C1 segment of cervical spinal cord (tissue), 14 donors: ENCODE measurements at regions not wholly inside any gene's neighbourhood (a gene's known extent, or its start where the extent isn't known, plus 50 kb on each side); places are given as distances from the start of the nearest gene placed in this dataset.

ENCODE experiments used
- DNase-seq, 14 donors: peaks; one replicate each; lab custom pipeline; 2025; lab: John Stamatoyannopoulos, UW

DNA sequence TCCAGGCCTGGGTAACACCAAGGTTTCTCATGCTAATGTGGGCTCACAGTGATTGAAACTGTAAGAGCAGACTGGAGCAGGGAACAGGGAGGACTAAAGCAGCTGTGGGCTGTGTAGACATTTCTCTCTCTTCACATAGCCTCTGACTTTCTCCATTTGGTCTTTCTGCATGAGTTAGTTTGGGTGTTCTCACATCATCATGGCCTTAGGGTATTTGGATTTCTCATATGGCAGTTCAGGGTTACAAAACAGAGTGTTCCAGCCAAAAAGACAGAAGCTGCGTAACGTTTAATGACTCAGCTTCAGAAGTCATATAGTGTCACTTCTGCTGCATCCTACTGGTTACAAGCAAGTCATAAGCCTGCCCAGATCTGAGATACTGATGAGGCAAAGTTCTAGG is 52.0 kb upstream of the OSBPL8 start:
- no peak for DNase-seq

DNA sequence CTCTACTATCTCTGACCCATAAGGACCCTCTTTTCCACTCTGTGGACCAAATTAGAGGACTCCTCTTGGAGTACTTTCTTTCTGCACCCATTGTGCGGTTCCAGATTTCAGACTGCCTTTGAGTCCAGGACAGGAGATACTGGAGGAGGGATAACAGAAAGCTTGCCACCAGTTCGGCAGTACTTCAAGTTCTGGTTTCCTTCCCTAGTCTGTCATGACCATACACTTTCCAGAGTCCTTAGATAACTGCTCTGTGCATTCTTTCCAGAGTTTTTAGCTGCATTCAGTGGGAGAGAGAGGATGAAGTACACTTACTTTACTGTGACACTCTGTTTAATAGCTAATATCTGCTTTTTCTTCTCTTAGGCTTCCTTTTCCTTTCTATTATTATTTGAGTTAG is 54.8 kb upstream of the OSBPL8 start:
- DNase-seq = no peak

DNA sequence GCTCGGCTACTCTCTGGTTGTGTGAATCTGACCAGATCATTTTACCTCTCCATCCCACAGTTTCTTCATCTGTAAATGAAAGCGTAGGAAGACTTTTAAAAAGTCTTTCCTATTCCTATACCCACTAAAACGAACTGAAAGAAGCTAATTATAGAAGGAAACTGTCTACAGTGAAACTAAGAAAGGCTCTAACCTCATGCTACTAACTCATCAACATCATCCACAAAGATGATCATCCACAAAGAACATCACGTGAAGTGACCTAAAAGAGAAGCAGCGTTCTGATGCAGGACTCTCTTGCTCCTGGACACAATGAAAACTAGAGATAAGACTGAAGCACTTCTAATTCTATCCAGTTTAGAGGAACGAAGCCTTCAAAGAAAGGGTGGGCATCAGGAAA is 58.5 kb upstream of the OSBPL8 start:
- no peak for DNase-seq

DNA sequence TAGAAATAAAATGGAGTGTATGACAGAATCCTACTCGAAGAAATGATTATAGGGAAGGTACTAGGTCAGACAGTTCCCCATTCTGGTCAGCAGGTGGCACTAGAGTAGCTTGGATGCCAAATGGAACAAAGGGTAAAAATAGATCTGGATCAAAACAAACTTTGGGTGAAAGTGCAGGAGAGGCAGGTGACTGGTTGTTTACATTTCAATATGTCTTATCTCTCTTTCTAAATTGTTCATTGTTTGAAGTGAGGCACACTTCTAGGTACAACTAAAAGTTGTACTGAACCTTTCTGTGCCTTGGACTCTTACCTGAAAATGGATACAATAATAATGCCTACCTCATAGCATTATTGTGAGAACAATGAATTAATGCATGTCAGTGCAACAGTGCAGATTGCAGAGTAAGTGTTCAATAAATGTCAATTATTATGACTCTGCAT is 62.0 kb upstream of the OSBPL8 start:
- peak in 8 of 14 donors; percentile 0 to 51 (median 15) for DNase-seq

DNA sequence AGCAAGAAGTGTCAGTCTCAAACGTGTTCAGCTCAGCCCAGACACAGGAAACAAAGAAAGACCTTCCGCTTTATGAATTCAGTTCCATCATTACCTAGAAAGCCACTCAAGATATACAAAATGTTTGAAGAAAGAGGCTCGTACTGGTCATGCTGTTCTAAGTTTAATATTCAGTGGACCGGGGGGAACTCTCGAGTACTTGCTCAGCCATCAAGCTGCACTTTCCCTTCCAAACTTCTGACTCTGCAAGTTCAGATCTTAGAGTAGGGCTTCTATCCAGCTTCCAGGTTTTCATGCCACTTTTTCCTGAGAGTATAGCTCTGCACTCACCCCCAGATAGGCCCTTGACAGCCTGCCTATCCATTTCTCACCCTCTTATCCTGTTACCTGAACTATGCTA is 62.8 kb upstream of the OSBPL8 start:
- no peak for DNase-seq

DNA sequence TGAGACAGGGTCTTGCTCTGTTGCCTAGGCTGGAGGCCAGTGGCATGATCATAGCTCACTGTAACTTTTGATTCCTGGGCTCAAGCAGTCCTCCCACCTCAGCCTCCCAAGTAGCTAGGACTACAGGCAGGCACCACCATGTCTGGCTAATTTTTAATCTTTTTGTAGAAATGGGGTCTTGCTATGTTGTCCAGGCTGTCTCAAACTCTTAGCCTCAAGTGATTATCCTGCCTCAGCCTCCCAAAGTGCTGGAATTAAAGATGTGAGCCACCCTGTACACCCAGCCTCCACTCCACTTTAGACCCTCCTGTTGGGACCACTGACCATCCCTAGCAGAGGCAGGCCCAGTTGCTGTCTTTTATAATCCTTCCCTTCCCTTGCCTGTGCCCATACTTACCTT is 63.3 kb upstream of the OSBPL8 start:
- no peak for DNase-seq

DNA sequence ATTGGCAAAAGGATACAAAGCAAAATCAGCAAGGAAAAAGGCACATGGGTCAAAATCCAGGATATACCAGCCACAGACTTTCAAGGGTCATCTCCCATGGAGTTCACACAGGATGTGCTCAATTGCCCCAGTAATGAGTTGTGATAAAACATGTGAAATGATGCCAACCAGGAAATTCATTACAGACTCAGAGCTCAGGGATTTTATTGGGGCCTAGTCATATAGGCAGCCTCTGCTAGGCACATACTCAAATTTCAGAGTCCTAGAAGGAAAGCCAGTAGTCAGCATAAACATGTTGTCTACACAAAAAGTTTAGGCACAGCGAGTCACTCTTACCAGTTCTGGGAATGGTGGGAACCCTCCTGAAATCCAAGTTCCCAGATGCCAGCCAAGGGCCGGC is 64.4 kb upstream of the OSBPL8 start:
- no peak for DNase-seq

DNA sequence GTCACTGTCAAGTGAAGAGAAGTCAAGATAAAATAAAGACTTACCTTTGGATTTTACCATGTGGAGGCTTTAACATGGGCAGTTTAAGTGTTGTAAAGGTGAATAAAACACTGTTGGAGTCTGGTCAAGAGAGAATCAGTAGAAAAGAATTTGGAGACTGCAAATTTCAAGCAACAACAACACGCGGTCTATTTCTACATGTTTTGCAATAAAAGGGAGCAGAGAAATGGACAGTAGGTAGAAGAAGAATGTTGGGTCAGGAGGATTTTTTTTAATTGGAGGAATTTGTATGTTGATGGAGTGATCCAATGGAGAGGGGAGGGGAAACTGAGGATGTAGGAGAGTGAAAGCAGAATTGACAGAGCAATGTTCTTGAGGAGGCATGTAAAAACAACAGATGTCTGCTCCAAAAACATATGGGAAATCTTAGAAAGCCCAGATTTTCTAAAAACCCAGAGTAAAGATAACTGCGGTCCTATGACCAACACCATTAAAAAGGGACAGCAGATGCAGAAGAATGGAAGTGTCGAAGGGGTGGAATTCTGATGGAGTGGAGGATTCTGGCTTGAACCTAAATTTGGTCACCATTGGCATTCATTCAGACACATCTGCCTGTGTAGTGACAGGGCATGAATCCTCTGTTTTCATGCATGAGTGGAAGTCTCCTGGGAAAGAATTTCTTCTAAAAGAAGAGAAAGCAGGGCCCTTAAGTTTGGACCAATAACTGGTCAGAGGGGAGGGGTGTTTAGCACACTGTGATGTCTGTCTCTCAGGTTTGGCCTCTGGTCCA is 68.0 kb upstream of the OSBPL8 start:
- DNase-seq = no peak

DNA sequence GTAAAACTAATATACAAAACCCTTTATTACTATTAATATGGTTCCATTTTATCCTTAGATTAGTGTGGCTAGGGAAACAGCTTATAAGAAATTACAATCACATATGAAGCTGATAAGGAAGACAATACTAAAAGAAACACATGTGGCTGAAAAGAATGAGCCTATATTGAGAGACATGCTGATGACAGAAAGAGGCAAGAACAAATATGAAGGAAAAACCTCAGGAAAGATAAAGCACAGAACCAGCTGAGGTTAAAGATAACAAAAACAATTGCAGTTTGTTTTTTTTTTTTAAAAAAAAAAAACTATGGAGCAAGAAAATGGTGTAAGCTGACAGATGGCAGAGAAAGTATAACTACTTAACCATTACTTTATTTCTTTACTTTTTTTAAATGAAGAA is 69.2 kb upstream of the OSBPL8 start:
- DNase-seq = no peak

DNA sequence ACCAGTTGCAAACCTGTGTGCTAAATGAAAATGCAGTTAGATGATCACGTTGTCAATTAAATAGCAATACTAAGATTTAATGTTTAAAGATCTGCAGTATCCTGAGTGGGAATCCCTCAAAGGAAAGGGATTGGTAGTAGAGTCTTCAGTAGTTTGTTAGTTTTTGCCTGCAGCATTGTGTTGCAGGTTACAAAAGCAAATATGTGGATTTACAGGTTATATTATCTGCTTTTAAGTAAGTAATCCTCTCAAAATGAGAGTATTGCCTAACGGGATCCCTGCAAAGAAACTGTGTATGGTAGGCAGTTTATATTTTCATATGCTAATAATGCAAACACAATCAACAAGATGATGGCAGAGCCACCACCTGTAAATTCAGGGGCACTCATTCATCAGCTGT is 72.2 kb upstream of the OSBPL8 start:
- no peak for DNase-seq

DNA sequence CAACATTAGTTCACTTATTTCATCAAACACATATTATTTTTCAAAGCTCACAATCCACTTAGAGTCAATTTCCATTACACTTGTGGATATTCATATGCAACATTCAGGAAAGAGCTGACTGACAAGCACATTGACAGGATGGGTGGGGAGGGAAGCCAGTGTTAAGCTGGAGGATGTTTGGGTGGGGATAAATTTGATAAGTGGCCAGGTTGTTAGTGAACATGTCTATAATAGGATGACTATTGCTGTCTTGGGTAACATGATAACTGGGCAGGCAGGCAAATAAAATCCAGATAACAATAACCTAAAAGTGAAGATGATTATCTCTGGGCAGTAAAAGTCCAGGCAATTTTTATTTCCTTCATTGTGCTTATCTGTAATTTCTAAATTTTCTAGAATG is 73.8 kb upstream of the OSBPL8 start:
- DNase-seq = no peak

DNA sequence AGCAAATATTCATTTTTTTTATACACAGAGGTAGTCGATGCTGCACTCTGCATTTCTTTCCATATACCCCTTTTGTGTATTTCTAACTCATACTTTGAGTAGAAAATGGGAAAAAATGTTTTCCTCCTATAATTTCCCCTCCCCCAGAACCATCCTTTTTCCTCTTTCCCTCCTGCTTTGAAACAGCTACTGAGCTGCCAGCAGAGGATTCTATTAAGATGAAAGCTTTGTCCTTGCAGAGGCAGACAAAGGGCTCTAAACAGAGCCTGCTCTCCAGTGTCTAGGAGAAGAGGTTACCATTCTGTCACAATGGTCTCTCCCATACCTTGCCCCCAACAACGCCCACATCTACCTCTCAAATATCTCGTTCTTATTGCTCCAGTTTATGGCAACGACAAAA is 74.6 kb upstream of the OSBPL8 start:
- no peak for DNase-seq

DNA sequence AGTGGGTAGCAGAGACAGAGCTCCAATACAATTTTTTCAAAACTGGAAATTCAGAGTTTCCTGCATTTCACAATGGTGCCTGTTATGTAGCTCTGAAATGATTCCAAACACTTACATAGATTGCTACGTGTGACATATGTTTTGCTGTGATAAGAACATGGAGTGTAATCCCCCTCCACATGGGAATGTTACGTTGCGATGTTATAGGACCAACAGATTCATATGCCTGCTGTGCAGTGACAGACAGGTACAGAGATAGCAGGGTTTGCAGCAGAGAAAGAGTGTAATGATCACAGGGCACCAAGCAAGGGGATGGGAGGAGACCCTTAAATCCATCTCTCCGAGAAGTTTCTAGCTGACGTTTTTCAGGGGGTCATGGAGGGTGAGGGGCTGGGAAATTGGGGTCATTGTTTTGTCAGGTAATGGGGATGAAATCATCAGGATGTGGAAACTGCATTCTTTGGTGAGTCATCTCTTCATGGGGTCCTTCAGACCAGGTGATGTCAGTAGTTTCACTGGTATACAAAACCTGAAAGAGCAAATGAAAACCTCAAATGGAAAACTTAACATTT is 76.6 kb upstream of the OSBPL8 start:
- DNase-seq = no peak

DNA sequence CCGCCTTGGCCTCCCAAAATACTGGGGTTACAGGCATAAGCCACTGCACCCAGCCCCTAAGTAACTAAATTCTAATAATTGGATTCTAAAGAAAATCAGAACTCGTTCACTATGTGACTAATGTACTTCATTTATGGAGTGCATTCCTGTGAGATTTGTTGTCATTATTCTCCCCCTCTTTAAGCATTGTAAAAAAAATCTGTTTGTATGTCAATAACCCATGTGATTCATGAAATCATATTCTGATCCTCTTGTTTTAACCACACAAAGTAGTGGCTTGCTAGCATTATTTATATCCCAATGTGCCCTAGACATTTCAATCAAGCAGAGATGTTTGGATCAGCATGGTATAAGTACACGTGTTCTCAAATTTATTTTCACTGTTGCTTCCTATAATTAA is 78.2 kb upstream of the OSBPL8 start:
- no peak for DNase-seq

DNA sequence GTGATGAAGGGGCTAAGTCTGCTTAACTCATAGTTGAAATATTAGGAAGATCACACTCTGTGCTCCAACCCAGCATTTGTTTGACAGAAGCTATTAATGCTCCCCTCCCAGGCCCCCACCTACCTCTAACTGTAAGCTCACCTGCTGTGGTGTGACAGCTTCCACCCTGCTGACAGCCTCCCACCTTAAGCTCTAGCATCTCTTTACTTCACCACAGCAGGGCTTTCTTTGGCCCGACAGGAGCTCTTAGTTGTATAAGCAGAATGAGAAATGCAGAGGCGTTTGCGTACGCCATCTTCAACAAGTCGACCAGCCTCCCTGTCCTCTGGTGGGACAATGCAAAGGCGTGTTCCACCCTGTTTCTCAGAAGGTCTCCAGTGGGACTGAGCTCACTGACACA is 80.1 kb upstream of the OSBPL8 start:
- DNase-seq = no peak

DNA sequence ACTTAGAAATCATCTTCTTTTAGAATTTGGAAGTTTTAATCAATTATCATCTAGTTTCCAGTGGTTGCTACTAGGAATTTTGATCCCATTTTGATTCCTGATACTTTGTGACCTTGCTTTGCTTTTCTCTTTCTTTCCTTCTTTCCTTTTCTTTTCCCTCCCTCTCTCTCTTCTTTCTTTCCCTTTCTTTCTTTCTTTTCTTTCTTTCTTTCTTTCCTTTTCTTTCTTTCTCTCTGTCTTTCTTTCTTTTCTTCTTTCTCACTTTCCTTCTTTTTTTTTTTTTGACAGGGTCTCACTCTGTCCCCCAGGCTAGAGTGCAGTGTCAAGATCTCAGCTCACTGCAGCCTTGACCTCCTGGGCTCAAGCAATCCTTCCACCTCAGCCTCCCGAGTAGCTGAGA is 81.5 kb upstream of the OSBPL8 start:
- DNase-seq = no peak

DNA sequence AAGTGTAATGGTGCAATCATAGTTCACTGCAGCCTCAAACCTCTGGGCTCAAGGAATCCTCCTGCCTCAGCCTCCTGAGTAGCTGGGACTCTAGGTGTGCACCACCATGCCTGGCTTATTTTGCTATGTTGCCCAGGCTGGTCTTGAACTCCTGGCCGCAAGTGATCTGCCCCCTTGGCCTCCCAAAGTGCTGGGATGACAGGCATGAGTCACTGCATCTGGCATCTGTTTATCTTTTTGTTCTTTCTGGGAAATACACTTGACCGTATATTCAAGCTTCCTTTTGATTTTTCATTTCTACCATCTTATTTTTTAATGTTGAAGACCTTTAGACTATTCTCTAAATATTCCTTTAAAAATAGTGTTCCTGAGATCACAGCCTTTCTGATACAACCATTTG is 82.4 kb upstream of the OSBPL8 start:
- DNase-seq = no peak

DNA sequence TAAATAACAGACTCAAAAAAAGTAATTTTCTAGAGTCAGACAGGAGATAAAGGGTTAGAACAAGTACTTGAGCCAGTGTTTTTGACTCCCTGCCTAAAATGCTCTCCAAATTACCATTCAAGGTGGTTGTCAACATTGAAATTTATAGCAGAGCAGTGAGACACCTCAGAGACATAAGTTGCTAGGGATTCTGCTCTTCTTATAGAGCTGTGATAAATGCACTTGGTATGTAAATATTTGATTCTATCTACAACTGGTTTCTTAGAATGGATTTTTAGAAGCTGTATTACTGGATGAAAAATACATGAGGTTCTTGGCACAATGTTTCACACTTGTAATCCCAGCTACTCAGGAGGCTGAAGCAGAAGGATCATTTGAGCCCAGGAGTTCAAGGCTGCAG is 83.9 kb upstream of the OSBPL8 start:
- no peak for DNase-seq

DNA sequence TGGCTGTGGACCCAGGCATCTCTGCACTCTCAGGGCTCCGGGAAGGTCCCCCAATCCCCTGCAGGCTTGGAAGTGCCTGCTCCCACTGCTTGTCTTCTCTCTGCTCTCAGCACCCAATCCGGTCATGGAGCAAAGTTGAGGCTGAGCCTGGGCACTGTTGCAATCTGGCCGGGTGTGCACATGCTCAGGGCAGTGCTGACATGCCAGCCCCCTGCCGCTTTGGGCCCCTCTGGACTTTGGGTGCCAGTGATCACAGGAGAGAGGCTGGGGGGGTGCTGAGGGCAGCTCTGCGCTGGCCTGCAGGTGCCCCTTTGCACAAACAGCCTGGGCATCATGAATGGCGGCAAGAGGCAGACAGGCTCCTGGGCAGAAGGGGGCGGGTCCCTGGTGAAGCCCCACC is 85.4 kb upstream of the OSBPL8 start:
- DNase-seq = no peak

DNA sequence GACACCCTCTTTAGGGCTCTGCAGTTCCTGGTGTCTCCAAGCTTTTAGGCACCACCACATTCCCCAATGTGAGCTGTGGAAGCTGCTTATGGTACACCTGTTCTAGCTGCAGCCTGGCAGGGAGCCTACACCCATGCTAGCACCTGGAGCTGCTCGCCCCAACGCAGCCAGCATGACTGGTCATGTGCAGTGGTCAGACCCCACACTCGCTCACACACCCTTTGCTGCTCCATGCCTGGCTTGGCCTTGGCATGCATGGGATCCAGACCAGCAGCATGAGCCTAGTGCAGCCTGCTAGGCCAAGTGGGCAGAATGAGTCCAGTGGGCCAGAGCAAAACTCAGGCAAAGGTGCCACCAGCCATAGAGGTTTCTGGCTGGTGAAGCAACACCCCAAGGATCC is 86.4 kb upstream of the OSBPL8 start:
- no peak for DNase-seq

DNA sequence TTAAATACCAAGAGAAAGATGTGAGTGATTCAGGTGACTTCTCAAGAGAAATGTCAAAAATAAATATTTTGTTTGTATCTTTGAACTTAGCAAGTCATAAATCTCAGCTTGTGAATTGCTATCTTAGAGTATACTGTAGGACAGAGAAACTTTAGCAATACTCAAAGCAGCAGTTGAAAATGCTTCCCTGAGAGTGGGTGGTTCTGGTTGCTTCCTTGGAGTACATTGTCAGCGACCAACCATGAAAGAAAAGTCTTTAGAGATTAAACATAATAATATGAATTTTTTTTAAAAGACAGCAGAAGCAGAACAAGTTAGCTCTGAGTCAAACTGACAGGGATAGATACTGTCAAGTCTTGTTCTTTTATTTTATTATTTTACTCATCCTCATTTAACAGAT is 86.8 kb upstream of the OSBPL8 start:
- no peak for DNase-seq

DNA sequence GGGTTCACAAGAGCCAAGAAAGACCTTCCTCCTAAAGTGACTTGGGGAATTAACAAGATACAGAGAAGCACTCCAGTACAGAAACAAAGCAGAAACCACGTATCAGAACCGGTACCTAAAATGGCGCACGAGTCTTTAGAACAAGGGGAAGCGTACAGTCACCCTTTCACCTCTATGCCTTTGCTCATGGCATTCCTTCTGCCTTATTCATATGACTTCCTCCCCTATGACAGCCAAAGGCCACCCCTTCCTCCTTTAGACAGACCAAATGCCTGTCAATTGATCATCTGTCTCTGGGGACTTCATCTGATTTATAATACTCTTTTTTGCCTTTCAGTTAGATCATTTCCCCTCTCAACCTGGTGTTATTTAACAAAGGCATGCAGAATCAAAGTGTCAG is 89.5 kb upstream of the OSBPL8 start:
- no peak for DNase-seq

DNA sequence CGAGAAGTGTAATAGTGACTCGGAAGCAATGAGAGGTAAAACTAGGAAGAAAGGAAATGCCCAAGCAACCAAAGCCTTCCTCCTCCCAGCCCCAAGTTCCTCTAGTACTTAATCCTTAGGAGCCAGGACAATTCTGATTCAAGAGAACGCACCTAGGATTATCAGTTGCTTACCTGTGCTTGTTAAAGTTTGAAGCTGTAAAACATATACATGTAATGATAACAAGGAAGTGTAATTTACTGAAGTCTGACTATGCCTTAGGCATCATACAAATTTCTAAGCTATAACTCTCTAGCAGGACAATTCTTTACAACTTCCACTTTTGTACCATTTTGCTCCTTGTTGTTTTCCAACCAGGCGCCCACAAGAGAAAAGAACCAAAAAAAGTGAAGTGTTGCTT is 92.8 kb upstream of the OSBPL8 start:
- no peak for DNase-seq

DNA sequence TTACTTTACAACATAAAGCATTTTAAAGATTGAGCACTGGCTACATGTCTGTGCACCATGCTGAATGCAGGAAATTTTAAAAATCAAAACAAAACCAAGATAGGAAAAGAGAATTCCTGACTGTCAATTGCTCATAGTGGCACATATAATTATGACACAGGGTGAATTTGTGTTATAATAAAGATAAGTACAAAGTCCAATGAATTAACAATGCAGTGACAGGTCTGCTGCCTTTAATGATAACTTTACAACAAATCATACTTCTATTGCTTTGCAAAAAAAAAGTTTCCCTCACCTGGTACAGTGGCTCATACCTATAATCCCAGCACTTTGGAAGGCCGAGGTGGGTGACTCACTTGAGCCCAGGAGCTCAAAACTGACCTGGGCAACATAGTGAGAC is 93.8 kb upstream of the OSBPL8 start:
- no peak for DNase-seq
